K562 (cell line): ENCODE measurements at regions not wholly inside any gene's neighbourhood (a gene's known extent, or its start where the extent isn't known, plus 50 kb on each side); places are given as distances from the start of the nearest gene placed in this dataset.

Experiments used
- ATAC-seq: fragments of 200-7000 bp; cut with Tn5 transposase; 3 replicates; pipeline ENCODE4 v1.9.1; 2020; ENCODE audit warnings: moderate library complexity
- BruUV-seq: library from RNA; stranded (reverse); fragments of 400-500 nt; replicated peaks from 2 replicates; lab custom pipeline; 2021; lab: Mats Ljungman, UMichigan
- CTCF ChIA-PET: fragments of 300-600 bp; formaldehyde crosslinking; extraction: SDS; loops from one replicate; lab custom pipeline; 2021; ENCODE audit warnings: low intra/inter-chr PET ratio; lab: Yijun Ruan, JAX
- POLR2A ChIA-PET: fragments of 300-600, 350-650 bp; sonication (Branson Sonifier 250); formaldehyde crosslinking; extraction: SDS; loops from one replicate; lab custom pipeline; 2021; ENCODE audit warnings: antibody characterized with exemption, inconsistent platforms; lab: Yijun Ruan, JAX
- DNase-seq, 4 experiments: peaks; one replicate each; pipeline versions ENCODE4 v3.0.0 to v3.0.0-alpha.2; 2011 to 2018; ENCODE audit warnings: low spot score in 3 of 4, mixed read lengths in 3 of 4; ENCODE audit errors: extremely low read depth in 1 of 4
- FAIRE-seq: peaks from 2 replicates; lab custom pipeline; 2011; peaks lifted over from hg19 to GRCh38; lab: Jason Lieb, UNC
- H2AFZ ChIP-seq: 2 replicates; pipeline ENCODE4 v1.6.0; 2011; ENCODE audit warnings: low read depth, low read length, control low read depth, inconsistent platforms
- H3K27ac ChIP-seq: fragments of 200-600 bp; 3 replicates; pipeline ENCODE4 v1.8.0; 2011; ENCODE audit warnings: low read depth, mild to moderate bottlenecking, control low read depth, inconsistent platforms, low read length, moderate library complexity, mixed read lengths; ENCODE audit errors: extremely low read depth
- H3K27me3 ChIP-seq, 2 experiments: fragments of 300-600 bp in 1 of 2; 2 replicates in 1 of 2; 3 replicates in 1 of 2; pipeline versions ENCODE4 v1.6.0 to v1.8.0; 2011; ENCODE audit warnings: inconsistent platforms in 2 of 2, low read length in 2 of 2, mild to moderate bottlenecking in 1 of 2, mixed read lengths in 1 of 2, moderate library complexity in 1 of 2; ENCODE audit not compliant: control insufficient read depth in 2 of 2, insufficient read depth in 2 of 2
- H3K36me3 ChIP-seq: fragments of 300-600 bp; 3 replicates; pipeline ENCODE4 v1.8.0; 2011; ENCODE audit warnings: mild to moderate bottlenecking, low read length, inconsistent platforms; ENCODE audit not compliant: control insufficient read depth, insufficient read depth
- H3K4me1 ChIP-seq, 2 experiments: fragments of 200-600 bp in 1 of 2; replicated peaks in 1 of 2; 2 replicates in 1 of 2; 3 replicates in 1 of 2; pipeline versions ENCODE4 v1.5.1 to v1.8.0; 2011; ENCODE audit warnings: inconsistent platforms in 2 of 2, low read length in 2 of 2, mild to moderate bottlenecking in 1 of 2, mixed read lengths in 1 of 2, moderate library complexity in 1 of 2; ENCODE audit not compliant: control insufficient read depth in 2 of 2, insufficient read depth in 2 of 2
- H3K4me2 ChIP-seq: 2 replicates; pipeline ENCODE4 v1.6.1; 2011; ENCODE audit warnings: low read length, control low read depth, inconsistent platforms, mixed read lengths; ENCODE audit not compliant: insufficient read depth
- H3K4me3 ChIP-seq: fragments of 200-600 bp; sonication (generic), shearing (Covaris generic); 2 replicates; pipeline ENCODE4 v1.5.1; 2016; ENCODE audit warnings: control low read depth, inconsistent platforms
- H3K79me2 ChIP-seq: fragments of 200-600 bp; 3 replicates; pipeline ENCODE4 v1.8.0; 2011; ENCODE audit warnings: low read length, inconsistent platforms; ENCODE audit not compliant: control insufficient read depth, insufficient read depth
- H3K9ac ChIP-seq, 2 experiments: 2 replicates each; pipeline versions ENCODE4 v1.6.0 to v1.6.1; 2011; ENCODE audit warnings: low read depth in 2 of 2, low read length in 2 of 2, control low read depth in 1 of 2, inconsistent platforms in 1 of 2, mild to moderate bottlenecking in 1 of 2, mixed read lengths in 1 of 2; ENCODE audit not compliant: insufficient read depth in 1 of 2
- H3K9me1 ChIP-seq: one replicate; pipeline ENCODE4 v1.6.0; 2011; ENCODE audit warnings: inconsistent platforms, mild to moderate bottlenecking, low read length, moderate library complexity; ENCODE audit not compliant: control insufficient read depth, insufficient read depth
- H3K9me3 ChIP-seq: replicated peaks from 2 replicates; pipeline ENCODE4 v1.5.1; 2011; ENCODE audit warnings: low read depth, low read length, inconsistent platforms; ENCODE audit not compliant: control insufficient read depth, insufficient read depth
- H4K20me1 ChIP-seq: replicated peaks from 2 replicates; pipeline ENCODE4 v1.6.1; 2011; ENCODE audit warnings: low read length, inconsistent platforms, mixed read lengths; ENCODE audit not compliant: control insufficient read depth, insufficient read depth
- ATF7 ChIP-seq: fragments of 450-650 bp; IDR thresholded peaks from 2 replicates; pipeline ENCODE4 v1.7.1; 2014; ENCODE audit warnings: mild to moderate bottlenecking, moderate library complexity
- CBX2 ChIP-seq: fragments of 200-600 bp; sonication (generic); IDR thresholded peaks from one replicate; pipeline ENCODE4 v1.6.1; 2012; ENCODE audit warnings: mild to moderate bottlenecking, low read length, inconsistent platforms; ENCODE audit not compliant: insufficient read depth, poor library complexity, severe bottlenecking
- DPF2 ChIP-seq: fragments of 450-650 bp; IDR thresholded peaks from 2 replicates; pipeline ENCODE4 v1.6.1; 2016
- ESRRA ChIP-seq: fragments of 450-650 bp; IDR thresholded peaks from 2 replicates; pipeline ENCODE4 v1.6.1; 2014; ENCODE audit warnings: low read depth, mild to moderate bottlenecking, moderate library complexity, borderline replicate concordance
- MCM3 ChIP-seq: fragments of 450-650 bp; IDR thresholded peaks from 2 replicates; pipeline ENCODE4 v1.6.1; 2016
- MYNN ChIP-seq, 2 experiments: sonication (generic); formaldehyde crosslinking in 1 of 2; IDR thresholded peaks; 2 replicates each; pipeline versions ENCODE4 v1.5.0 to v1.6.1; 2016 to 2020; ENCODE audit warnings: antibody characterized with exemption in 1 of 2, missing genetic modification reagents in 1 of 2
- POLR2AphosphoS5 ChIP-seq: IDR thresholded peaks from 2 replicates; pipeline ENCODE4 v1.6.1; 2011; ENCODE audit warnings: mild to moderate bottlenecking, low read depth, low read length, moderate library complexity; ENCODE audit not compliant: control insufficient read depth, insufficient read depth
- RBM25 ChIP-seq: fragments of 200-400 bp; formaldehyde crosslinking; IDR thresholded peaks from 2 replicates; pipeline ENCODE4 v1.6.1; 2018; ENCODE audit warnings: low read length, low read depth, moderate library complexity; ENCODE audit not compliant: severe bottlenecking
- WHSC1 ChIP-seq: IDR thresholded peaks from one replicate; pipeline ENCODE4 v1.6.1; 2012; ENCODE audit warnings: low read length, control low read depth, inconsistent platforms
- ZFPM2 ChIP-seq: fragments of 250-450 bp; sonication (Bioruptor Pico); IDR thresholded peaks from 2 replicates; pipeline ENCODE4 v1.5.1; 2022; ENCODE audit warnings: mild to moderate bottlenecking
- WGBS: fragments of 100-300 bp; shearing (Covaris generic); methylation state at CpG from one replicate; pipeline ENCODE4 v1.1.6; 2016; ENCODE audit warnings: low coverage, mixed read lengths; ENCODE audit not compliant: insufficient coverage; ENCODE audit errors: missing lambda C conversion rate; 5-methylcytosine and 5-hydroxymethylcytosine counted together
- in situ Hi-C: fragments of 300-500 bp; cut with MboI; formaldehyde crosslinking; loops from 4 replicates; pipeline ENCODE4 v1.15.0; 2018; ENCODE audit warnings: inconsistent platforms, mixed read lengths
- intact Hi-C: fragments of 100-400 bp; cut with micrococcal nuclease; formaldehyde crosslinking; loops from 2 replicates; pipeline ENCODE4 v1.14.2; 2022

- no peak overlapping the region for H3K9ac ChIP-seq
- no peaks in the 10 kb centered on the region for H3K36me3 ChIP-seq
- H3K9me1 ChIP-seq = no peaks in the 10 kb centered on the region
- no peak overlapping the region for H3K4me3 ChIP-seq
- no peaks in the 10 kb centered on the region for H3K27me3 ChIP-seq
- H3K79me2 ChIP-seq = no peaks in the 10 kb centered on the region
- ChIA-PET CTCF (no interaction called here), POLR2A (no interaction called here)
- in situ Hi-C loops (no loop called here), intact Hi-C loops (no loop called here)
- no peaks in the 10 kb centered on the region for H3K4me1 ChIP-seq
- FAIRE-seq = no peak
- no peak for ATAC-seq
- H3K27ac ChIP-seq = no peak overlapping the region
- DNase-seq = no peak
- no peak overlapping the region for H3K4me2 ChIP-seq
- H3K9me3 ChIP-seq = no peaks in the 10 kb centered on the region
- BruUV-seq = no TSS peak
- H4K20me1 ChIP-seq = no peaks in the 10 kb centered on the region
- H2AFZ ChIP-seq = no peak overlapping the region
- TF ChIP-seq MYNN (IDR thresholded peaks at IDR 0.05) (no peak), MYNN (CRISPR knock-in tag; IDR thresholded peaks at IDR 0.05) (no peak), ATF7 (no peak)
- WGBS = 0% methylated on average over 2 of the region's 2 CpGs
These were observed 536.3 kb upstream of the TNP1 start for GRCh38 chr2:217396165-217396564.

GRCh38 chr2:217394510-217395351 is 534.9 kb upstream of the TNP1 start:
- Histone ChIP-seq H3K79me2 (no peaks in the 10 kb centered on the region), H3K9ac (no peak overlapping the region), H3K4me3 (no peak overlapping the region), H3K36me3 (no peaks in the 10 kb centered on the region), H3K4me2 (no peak overlapping the region), H3K4me1 (no peaks in the 10 kb centered on the region), H3K9me1 (no peaks in the 10 kb centered on the region), H2AFZ (no peak overlapping the region), H3K27ac (no peak overlapping the region), H4K20me1 (no peaks in the 10 kb centered on the region), H3K27me3 (no peaks in the 10 kb centered on the region), H3K9me3 (no peaks in the 10 kb centered on the region)
- 5% methylated on average over 8 of the region's 8 CpGs for WGBS
- no peak for ATAC-seq
- POLR2A ChIA-PET = no interaction called here
- intact Hi-C loops (no loop called here), in situ Hi-C loops (no loop called here)
- no peak for FAIRE-seq
- TF ChIP-seq ESRRA (peak; percentile 66; the same call in 1 of the 2 replicates), MCM3 (no peak), RBM25 (peak; percentile 81), CBX2 (no peak), WHSC1 (no peak), POLR2AphosphoS5 (no peak), DPF2 (no peak), ZFPM2 (CRISPR knock-in tag) (no peak)
- CTCF ChIA-PET = no interaction called here
- no TSS peak for BruUV-seq
- DNase-seq = no peak
